GM12878 (cell line): ENCODE measurements at regions not wholly inside any gene's neighbourhood (a gene's known extent, or its start where the extent isn't known, plus 50 kb on each side); places are given as distances from the start of the nearest gene placed in this dataset.

ENCODE experiments used
- ATAC-seq: fragments of 200-7000 bp; cut with Tn5 transposase; 3 replicates; pipeline ENCODE4 v1.9.1; 2020; ENCODE audit warnings: mild to moderate bottlenecking, moderate library complexity
- BruUV-seq: library from RNA; stranded (reverse); fragments of 400-500 nt; replicated peaks from 2 replicates; lab custom pipeline; 2021; lab: Mats Ljungman, UMichigan
- CTCF ChIA-PET: fragments of 300-600 bp; sonication (Branson Sonifier 250); formaldehyde crosslinking; extraction: SDS; loops from one replicate; lab custom pipeline; 2021; ENCODE audit warnings: inconsistent platforms; lab: Yijun Ruan, JAX
- POLR2A ChIA-PET: fragments of 350-600 bp; formaldehyde crosslinking; extraction: SDS; loops from one replicate; lab custom pipeline; 2021; ENCODE audit warnings: inconsistent platforms; lab: Charles Lee
- RAD21 ChIA-PET: fragments of 300-600 bp; sonication (Branson Sonifier 250); formaldehyde crosslinking; loops from one replicate; lab custom pipeline; 2023; ENCODE audit warnings: antibody characterized with exemption; ENCODE audit not compliant: unreplicated experiment; lab: Charles Lee
- SMC1A ChIA-PET: fragments of 300-600 bp; sonication (Branson Sonifier 250); formaldehyde crosslinking; loops from one replicate; lab custom pipeline; 2023; ENCODE audit not compliant: unreplicated experiment, uncharacterized antibody; lab: Charles Lee
- DNase-seq: peaks from one replicate; pipeline ENCODE4 v3.0.0-alpha.2; 2011; ENCODE audit warnings: low read depth, low spot score
- FAIRE-seq: peaks from 3 replicates; lab custom pipeline; 2011; peaks lifted over from hg19 to GRCh38; lab: Jason Lieb, UNC
- H2AFZ ChIP-seq: 2 replicates; pipeline ENCODE4 v1.6.0; 2011; ENCODE audit warnings: low read depth, low read length, control low read depth; ENCODE audit not compliant: control insufficient read depth
- H3K27ac ChIP-seq: 2 replicates; pipeline ENCODE4 v1.5.1; 2011; ENCODE audit warnings: control low read depth; ENCODE audit not compliant: control insufficient read depth, insufficient read depth
- H3K27me3 ChIP-seq, 2 experiments: replicated peaks in 1 of 2; 2 replicates each; pipeline versions ENCODE4 v1.6.0 to v1.6.1; 2011; ENCODE audit warnings: low read length in 1 of 2; ENCODE audit not compliant: control insufficient read depth in 2 of 2, insufficient read depth in 2 of 2
- H3K36me3 ChIP-seq, 2 experiments: 2 replicates each; pipeline ENCODE4 v1.5.1; 2011; ENCODE audit warnings: low read length in 1 of 2; ENCODE audit not compliant: control insufficient read depth in 2 of 2, insufficient read depth in 2 of 2
- H3K4me1 ChIP-seq: 2 replicates; pipeline ENCODE4 v1.6.1; 2011; ENCODE audit warnings: mild to moderate bottlenecking, low read length, moderate library complexity, mixed read lengths; ENCODE audit not compliant: control insufficient read depth, insufficient read depth
- H3K4me2 ChIP-seq: 2 replicates; pipeline ENCODE4 v1.6.0; 2011; ENCODE audit warnings: control low read depth; ENCODE audit not compliant: control insufficient read depth, insufficient read depth
- H3K4me3 ChIP-seq: fragments of 200-600 bp; sonication (generic); 2 replicates; pipeline ENCODE4 v1.5.1; 2016
- H3K79me2 ChIP-seq: 2 replicates; pipeline ENCODE4 v1.6.0; 2011; ENCODE audit warnings: low read length; ENCODE audit not compliant: control insufficient read depth, insufficient read depth
- H3K9ac ChIP-seq: 2 replicates; pipeline ENCODE4 v1.8.0; 2011; ENCODE audit warnings: low read length, control low read depth, mixed read lengths; ENCODE audit not compliant: control insufficient read depth, insufficient read depth
- H3K9me3 ChIP-seq: replicated peaks from 3 replicates; pipeline ENCODE4 v1.5.1; 2011; ENCODE audit warnings: mild to moderate bottlenecking, low read length; ENCODE audit not compliant: control insufficient read depth, insufficient read depth
- H4K20me1 ChIP-seq: 2 replicates; pipeline ENCODE4 v1.6.0; 2011; ENCODE audit not compliant: control insufficient read depth, insufficient read depth
- CTCF ChIP-seq, 3 experiments: IDR thresholded peaks in 2 of 3; conservative IDR thresholded peaks in 1 of 3; 2 replicates each; pipeline ENCODE4 v1.5.1; 2011; ENCODE audit warnings: low read depth in 3 of 3, low read length in 3 of 3, mild to moderate bottlenecking in 3 of 3, control low read depth in 2 of 3, moderate library complexity in 2 of 3, inconsistent platforms in 1 of 3, mixed read lengths in 1 of 3; ENCODE audit not compliant: control insufficient read depth in 2 of 3, insufficient read depth in 1 of 3; ENCODE audit errors: extremely low read depth in 1 of 3
- EP300 ChIP-seq, 2 experiments: fragments of 150-350 bp in 1 of 2; IDR thresholded peaks; 2 replicates each; pipeline ENCODE4 v1.6.1; 2011 to 2012; ENCODE audit warnings: low read depth in 2 of 2, low read length in 2 of 2, borderline replicate concordance in 1 of 2, improper control_type of control experiment in 1 of 2, inconsistent platforms in 1 of 2; ENCODE audit not compliant: control insufficient read depth in 1 of 2
- GATAD2B ChIP-seq: fragments of 450-650 bp; conservative IDR thresholded peaks from 2 replicates; pipeline ENCODE4 v1.6.1; 2017; ENCODE audit warnings: low read depth, mild to moderate bottlenecking, moderate library complexity
- MEF2A ChIP-seq: IDR thresholded peaks from 2 replicates; pipeline ENCODE4 v1.6.1; 2011; ENCODE audit warnings: low read depth, mild to moderate bottlenecking, low read length, moderate library complexity; ENCODE audit not compliant: insufficient read depth
- MTA3 ChIP-seq: IDR thresholded peaks from 2 replicates; pipeline ENCODE4 v1.6.1; 2012; ENCODE audit warnings: low read length, inconsistent platforms, borderline replicate concordance
- MXI1 ChIP-seq: fragments of 150-350 bp; IDR thresholded peaks from 2 replicates; pipeline ENCODE4 v1.6.1; 2011; ENCODE audit warnings: low read depth, mild to moderate bottlenecking, inconsistent platforms, low read length, improper control_type of control experiment
- NBN ChIP-seq: fragments of 450-650 bp; IDR thresholded peaks from 2 replicates; pipeline ENCODE4 v1.6.1; 2016
- PML ChIP-seq: IDR thresholded peaks from 2 replicates; pipeline ENCODE4 v1.6.1; 2012; ENCODE audit warnings: low read length, inconsistent platforms
- POLR2AphosphoS5 ChIP-seq: IDR thresholded peaks from 2 replicates; pipeline ENCODE4 v1.6.1; 2011; ENCODE audit warnings: mild to moderate bottlenecking, low read length, inconsistent platforms
- RFX5 ChIP-seq: IDR thresholded peaks from 2 replicates; pipeline ENCODE4 v1.6.1; 2011; ENCODE audit warnings: low read depth, low read length, improper control_type of control experiment
- SMARCA5 ChIP-seq: fragments of 450-650 bp; IDR thresholded peaks from 2 replicates; pipeline ENCODE4 v1.6.1; 2017; ENCODE audit warnings: mild to moderate bottlenecking
- STAT3 ChIP-seq: IDR thresholded peaks from 2 replicates; pipeline ENCODE4 v1.6.1; 2011; ENCODE audit warnings: low read depth, low read length, improper control_type of control experiment
- TAF1 ChIP-seq: IDR thresholded peaks from 2 replicates; pipeline ENCODE4 v1.6.1; 2011; ENCODE audit warnings: mild to moderate bottlenecking, low read depth, low read length, borderline replicate concordance
- WRNIP1 ChIP-seq: IDR thresholded peaks from 2 replicates; pipeline ENCODE4 v1.6.1; 2011; ENCODE audit warnings: low read depth, low read length, improper control_type of control experiment, borderline replicate concordance
- ZNF24 ChIP-seq: fragments of 450-650 bp; IDR thresholded peaks from 2 replicates; pipeline ENCODE4 v1.6.1; 2017; ENCODE audit warnings: antibody characterized with exemption, mild to moderate bottlenecking
- in situ Hi-C: fragments of 300-500 bp; cut with MboI; formaldehyde crosslinking; loops from 9 replicates; pipeline ENCODE4 v1.14.3; 2018; ENCODE audit warnings: mixed read lengths
- intact Hi-C: fragments of 100-400 bp; cut with micrococcal nuclease; formaldehyde crosslinking; loops from one replicate; pipeline ENCODE4 v1.14.2; 2022; ENCODE audit not compliant: unreplicated experiment
- TF ChIP-seq, protein P1 (sequence below): fragments of 450-650 bp; IDR thresholded peaks from 2 replicates; pipeline ENCODE4 v1.6.1; 2018; ENCODE audit warnings: mild to moderate bottlenecking, low read depth, moderate library complexity; ENCODE audit not compliant: partially characterized antibody
- TF ChIP-seq, protein P2 (sequence below): IDR thresholded peaks from 2 replicates; pipeline ENCODE4 v1.6.1; 2012; ENCODE audit warnings: low read depth, low read length, improper control_type of control experiment
- TF ChIP-seq, protein P3 (sequence below): fragments of 450-650 bp; IDR thresholded peaks from 2 replicates; pipeline ENCODE4 v1.6.1; 2017; ENCODE audit warnings: low read depth, mild to moderate bottlenecking, moderate library complexity

- TF ChIP-seq MXI1 (no peak), EP300 (IDR thresholded peaks at IDR 0.05; ENCODE audit: borderline replicate concordance in 1 of 2, control insufficient read depth in 1 of 2, low read depth in 2 of 2, low read length in 2 of 2) (no peak), STAT3 (no peak), CTCF (IDR thresholded peaks at IDR 0.05 in 2 of 3, conservative IDR thresholded peaks at IDR 0.05 in 1 of 3; ENCODE audit: control insufficient read depth in 2 of 3, extremely low read depth in 1 of 3, insufficient read depth in 1 of 3, low read depth in 3 of 3, low read length in 3 of 3) (no peak), GATAD2B (no peak), MTA3 (no peak), POLR2AphosphoS5 (no peak)
- TF ChIP-seq, protein P1, sequence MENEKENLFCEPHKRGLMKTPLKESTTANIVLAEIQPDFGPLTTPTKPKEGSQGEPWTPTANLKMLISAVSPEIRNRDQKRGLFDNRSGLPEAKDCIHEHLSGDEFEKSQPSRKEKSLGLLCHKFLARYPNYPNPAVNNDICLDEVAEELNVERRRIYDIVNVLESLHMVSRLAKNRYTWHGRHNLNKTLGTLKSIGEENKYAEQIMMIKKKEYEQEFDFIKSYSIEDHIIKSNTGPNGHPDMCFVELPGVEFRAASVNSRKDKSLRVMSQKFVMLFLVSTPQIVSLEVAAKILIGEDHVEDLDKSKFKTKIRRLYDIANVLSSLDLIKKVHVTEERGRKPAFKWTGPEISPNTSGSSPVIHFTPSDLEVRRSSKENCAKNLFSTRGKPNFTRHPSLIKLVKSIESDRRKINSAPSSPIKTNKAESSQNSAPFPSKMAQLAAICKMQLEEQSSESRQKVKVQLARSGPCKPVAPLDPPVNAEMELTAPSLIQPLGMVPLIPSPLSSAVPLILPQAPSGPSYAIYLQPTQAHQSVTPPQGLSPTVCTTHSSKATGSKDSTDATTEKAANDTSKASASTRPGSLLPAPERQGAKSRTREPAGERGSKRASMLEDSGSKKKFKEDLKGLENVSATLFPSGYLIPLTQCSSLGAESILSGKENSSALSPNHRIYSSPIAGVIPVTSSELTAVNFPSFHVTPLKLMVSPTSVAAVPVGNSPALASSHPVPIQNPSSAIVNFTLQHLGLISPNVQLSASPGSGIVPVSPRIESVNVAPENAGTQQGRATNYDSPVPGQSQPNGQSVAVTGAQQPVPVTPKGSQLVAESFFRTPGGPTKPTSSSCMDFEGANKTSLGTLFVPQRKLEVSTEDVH: no peak
These were observed 167.8 kb upstream of the MDGA2 start (continued) for GRCh38 chr14:47843236-47843635.

DNA sequence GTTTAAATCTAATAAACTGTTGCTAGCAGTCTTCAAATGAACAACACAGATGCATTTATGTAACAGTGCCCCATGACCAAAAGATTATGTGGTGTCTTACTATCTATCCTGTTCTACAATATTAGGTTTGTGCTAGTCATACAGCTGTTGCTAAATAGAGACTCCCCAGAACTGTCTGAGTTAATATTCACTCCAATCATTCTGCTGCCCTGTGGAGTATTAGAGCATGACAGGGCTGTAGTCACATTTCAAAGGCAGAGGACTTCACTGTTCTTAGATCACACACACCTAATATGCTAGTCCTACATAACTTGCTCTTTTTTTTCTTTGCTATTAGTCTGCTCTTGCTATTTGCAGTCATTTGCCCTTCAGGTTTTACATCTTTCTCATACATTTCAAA is 157.6 kb upstream of the MDGA2 start:
- RAD21 ChIA-PET: interaction anchor here (0.8 kb wide), 1 partner anchor 54 kb away, joined by 3 read pairs; no protein-coding TSS in a partner anchor
- BruUV-seq: no TSS peak
- intact Hi-C loops: no loop called here
- TF ChIP-seq, protein P2, sequence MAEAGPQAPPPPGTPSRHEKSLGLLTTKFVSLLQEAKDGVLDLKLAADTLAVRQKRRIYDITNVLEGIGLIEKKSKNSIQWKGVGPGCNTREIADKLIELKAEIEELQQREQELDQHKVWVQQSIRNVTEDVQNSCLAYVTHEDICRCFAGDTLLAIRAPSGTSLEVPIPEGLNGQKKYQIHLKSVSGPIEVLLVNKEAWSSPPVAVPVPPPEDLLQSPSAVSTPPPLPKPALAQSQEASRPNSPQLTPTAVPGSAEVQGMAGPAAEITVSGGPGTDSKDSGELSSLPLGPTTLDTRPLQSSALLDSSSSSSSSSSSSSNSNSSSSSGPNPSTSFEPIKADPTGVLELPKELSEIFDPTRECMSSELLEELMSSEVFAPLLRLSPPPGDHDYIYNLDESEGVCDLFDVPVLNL: no peak
- no peak for TF ChIP-seq ZNF24
- no peak for TF ChIP-seq SMARCA5
- no peak for TF ChIP-seq RFX5
- no peak for TF ChIP-seq NBN
- TF ChIP-seq PML: no peak
- TF ChIP-seq MEF2A: no peak
- no peak for TF ChIP-seq TAF1
- TF ChIP-seq WRNIP1: no peak
- TF ChIP-seq, protein P3, sequence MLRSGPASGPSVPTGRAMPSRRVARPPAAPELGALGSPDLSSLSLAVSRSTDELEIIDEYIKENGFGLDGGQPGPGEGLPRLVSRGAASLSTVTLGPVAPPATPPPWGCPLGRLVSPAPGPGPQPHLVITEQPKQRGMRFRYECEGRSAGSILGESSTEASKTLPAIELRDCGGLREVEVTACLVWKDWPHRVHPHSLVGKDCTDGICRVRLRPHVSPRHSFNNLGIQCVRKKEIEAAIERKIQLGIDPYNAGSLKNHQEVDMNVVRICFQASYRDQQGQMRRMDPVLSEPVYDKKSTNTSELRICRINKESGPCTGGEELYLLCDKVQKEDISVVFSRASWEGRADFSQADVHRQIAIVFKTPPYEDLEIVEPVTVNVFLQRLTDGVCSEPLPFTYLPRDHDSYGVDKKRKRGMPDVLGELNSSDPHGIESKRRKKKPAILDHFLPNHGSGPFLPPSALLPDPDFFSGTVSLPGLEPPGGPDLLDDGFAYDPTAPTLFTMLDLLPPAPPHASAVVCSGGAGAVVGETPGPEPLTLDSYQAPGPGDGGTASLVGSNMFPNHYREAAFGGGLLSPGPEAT: no peak

More for the DNA sequence above, 157.6 kb upstream of the MDGA2 start:
- ATAC-seq (no peak), DNase-seq (no peak), FAIRE-seq (no peak)
- Histone ChIP-seq H4K20me1 (no peaks in the 10 kb centered on the region), H3K9ac (no peak overlapping the region), H3K9me3 (no peaks in the 10 kb centered on the region), H3K4me3 (no peak overlapping the region), H3K79me2 (no peaks in the 10 kb centered on the region), H3K4me1 (no peaks in the 10 kb centered on the region), H3K36me3 (no peaks in the 10 kb centered on the region), H3K27ac (no peak overlapping the region), H2AFZ (no peak overlapping the region), H3K27me3 (no peaks in the 10 kb centered on the region), H3K4me2 (no peak overlapping the region)
- ChIA-PET CTCF (interaction anchor here (0.6 kb wide), 1 partner anchor 553 kb away, joined by 3 read pairs; no protein-coding TSS in a partner anchor), SMC1A (no interaction called here), POLR2A (no interaction called here)
- in situ Hi-C loops: no loop called here
